GM21825 (cell line): ENCODE measurements at regions not wholly inside any gene's neighbourhood (a gene's known extent, or its start where the extent isn't known, plus 50 kb on each side); places are given as distances from the start of the nearest gene placed in this dataset.

Source experiments
- ATAC-seq: cut with Tn5 transposase; IDR thresholded peaks from one replicate; pipeline ENCODE4 v1.9.1; 2021; ENCODE audit warnings: mild to moderate bottlenecking, moderate library complexity; ENCODE audit not compliant: unreplicated experiment

GRCh38 chr5:2181149-2181548 lies 298.4 kb upstream of the IRX4 start:
- no peak for ATAC-seq

GRCh38 chr5:2180456-2180855 lies 297.7 kb upstream of the IRX4 start:
- ATAC-seq: no peak

DNA sequence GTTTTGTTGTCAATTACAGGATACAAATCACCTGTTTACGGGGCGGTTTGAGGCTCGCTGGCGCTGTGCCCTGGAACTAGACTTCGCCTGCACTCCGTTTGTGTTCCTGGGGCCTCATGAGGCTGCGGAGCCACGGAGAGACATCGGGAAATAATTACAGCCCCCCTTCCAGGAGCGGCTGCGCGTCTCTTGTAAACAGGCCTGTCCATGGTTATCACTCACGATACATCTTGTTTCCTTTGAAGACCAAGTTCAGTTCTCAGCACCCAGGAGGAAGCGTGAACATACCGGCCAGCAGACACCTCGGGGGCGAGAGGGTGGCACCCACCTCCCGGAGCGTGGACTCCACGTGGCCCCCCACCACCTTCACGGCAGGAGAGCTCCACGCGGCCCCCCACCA lies 297.1 kb upstream of the IRX4 start:
- no peak for ATAC-seq

DNA sequence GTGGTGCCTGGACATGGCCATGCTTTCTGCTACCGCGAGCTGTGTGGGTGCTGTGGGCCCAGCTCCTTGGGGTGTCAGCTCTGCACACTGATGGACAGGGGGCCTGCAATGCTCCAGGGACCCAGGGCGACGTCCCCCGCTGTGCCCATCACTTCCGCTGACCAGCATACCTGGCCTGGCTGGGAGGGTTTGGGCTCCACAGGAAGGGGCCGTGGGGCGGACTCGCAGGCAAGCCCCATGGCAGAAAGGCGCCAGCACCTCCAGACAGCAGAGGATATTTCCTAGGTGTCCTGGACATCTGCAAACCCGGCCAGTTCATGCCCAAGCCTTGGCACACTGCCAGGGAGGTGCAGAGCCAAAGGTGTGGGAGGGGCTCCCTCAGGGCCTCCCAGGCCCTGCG lies 295.8 kb upstream of the IRX4 start:
- ATAC-seq: no peak

DNA sequence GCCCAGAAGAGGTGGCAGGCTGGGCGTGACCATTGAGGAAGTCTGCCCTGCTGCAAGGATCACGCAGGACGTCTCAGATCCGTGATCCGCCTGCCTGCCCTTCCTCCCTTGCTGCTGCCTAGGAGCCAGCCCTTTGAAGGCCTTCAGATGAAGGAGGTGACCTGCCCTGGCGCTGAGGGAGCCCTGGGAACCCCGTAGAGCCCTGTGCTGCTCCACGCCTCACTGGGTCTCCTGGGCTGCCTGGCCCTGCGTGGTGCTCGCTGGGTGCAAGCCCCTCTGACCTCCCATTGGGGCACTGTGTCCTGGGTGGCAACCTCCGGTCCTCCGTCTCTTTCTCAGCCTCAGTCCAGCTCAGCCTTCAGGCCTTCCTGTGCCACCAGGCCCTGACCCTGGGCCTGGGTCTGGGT lies 295.3 kb upstream of the IRX4 start:
- ATAC-seq: no peak

DNA sequence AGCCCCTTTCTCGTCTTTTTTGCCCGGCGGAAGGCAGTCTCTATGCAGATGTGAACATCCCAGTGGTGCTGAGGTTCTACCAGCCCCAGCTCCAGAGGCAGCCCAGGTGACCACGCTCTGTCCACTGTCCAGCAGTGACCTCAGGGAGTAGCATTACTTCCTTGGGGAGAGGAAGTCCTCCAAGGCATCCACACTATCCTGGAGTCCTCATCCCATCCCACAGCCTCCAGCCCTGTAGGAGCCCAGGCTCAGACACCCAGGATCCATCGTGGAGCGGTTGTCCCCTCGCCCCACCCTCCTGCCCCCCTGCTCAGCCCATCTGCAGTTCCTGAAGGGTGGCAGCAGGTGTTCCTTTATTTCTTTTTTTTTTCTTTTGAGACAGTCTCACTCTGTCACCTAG lies 294.5 kb upstream of the IRX4 start:
- no peak for ATAC-seq

- ATAC-seq: no peak
Observed at GRCh38 chr5:2176581-2176980, 293.9 kb upstream of the IRX4 start.

- ATAC-seq: no peak
Observed at GRCh38 chr5:2175842-2176404, 293.2 kb upstream of the IRX4 start.

GRCh38 chr5:2175041-2175440 lies 292.3 kb upstream of the IRX4 start:
- no peak for ATAC-seq

GRCh38 chr5:2174538-2174937 lies 291.8 kb upstream of the IRX4 start:
- no peak for ATAC-seq

GRCh38 chr5:2173151-2173834 lies 290.6 kb upstream of the IRX4 start:
- no peak for ATAC-seq

- no peak for ATAC-seq
Observed at GRCh38 chr5:2172471-2172870, 289.7 kb upstream of the IRX4 start.

DNA sequence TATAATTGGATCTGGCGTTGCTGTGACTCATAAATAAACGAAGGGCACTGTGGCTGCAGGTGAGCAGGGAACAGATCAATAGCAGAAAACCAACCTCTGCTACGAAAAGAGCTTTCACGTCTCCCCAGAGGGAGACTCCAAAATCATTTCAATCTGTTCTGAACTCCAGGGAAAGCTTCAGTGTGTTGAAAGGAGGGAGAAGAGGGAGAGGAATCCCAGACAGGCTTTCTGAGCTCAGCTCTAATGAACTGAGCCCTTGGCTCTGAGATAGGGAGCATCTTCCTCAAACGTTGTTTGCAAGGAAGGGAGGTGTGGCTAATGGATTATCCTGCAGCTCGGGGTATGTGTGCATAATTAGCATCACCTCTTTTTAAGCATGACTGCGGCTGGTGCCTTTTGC lies 288.0 kb upstream of the IRX4 start:
- ATAC-seq: no peak

DNA sequence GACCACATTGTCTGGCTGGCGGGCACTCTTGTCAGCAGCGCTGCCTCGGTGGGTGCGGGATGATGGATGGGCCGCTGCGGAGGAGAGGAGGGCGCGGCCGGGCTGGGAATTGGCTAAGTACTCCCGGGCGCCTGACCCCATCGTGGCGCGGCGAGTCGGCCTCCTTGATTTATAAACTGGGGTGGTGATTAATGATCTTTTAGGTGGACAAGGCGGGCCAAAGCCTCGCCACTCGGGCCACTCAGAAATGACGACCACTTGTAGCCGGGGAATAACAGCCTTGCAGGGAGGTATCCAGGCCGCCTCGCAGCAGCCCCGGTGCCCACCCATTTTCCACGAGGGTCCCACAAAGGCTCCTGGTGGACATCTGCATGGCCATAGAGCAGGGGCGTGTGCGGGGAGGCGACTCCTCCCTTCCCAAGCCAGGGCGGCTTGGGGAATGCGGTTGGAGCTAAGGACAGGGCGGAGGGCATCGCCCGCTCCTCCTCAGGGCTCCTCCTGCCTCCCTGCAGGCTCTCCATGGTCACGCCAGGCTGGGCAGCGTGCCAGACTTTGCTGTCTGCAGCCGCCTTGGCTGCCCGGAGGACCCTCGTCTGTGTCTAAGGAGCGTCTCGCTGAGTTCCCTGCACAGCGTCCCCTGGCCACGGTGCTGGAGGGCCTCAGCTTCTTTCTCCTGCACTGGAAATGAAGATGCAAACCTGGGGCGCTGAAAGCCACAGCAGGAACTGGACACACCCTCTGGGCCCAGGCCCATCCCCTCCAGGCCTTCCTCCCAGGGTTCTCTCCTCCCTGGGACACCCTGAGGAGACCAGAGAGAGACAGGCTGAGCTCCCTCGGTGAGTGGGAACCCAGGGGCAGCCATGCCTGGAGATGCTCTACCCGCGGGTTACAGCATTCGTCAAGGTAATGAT lies 287.4 kb upstream of the IRX4 start:
- no peak for ATAC-seq

GRCh38 chr5:2169430-2169808 lies 286.7 kb upstream of the IRX4 start:
- ATAC-seq: no peak

DNA sequence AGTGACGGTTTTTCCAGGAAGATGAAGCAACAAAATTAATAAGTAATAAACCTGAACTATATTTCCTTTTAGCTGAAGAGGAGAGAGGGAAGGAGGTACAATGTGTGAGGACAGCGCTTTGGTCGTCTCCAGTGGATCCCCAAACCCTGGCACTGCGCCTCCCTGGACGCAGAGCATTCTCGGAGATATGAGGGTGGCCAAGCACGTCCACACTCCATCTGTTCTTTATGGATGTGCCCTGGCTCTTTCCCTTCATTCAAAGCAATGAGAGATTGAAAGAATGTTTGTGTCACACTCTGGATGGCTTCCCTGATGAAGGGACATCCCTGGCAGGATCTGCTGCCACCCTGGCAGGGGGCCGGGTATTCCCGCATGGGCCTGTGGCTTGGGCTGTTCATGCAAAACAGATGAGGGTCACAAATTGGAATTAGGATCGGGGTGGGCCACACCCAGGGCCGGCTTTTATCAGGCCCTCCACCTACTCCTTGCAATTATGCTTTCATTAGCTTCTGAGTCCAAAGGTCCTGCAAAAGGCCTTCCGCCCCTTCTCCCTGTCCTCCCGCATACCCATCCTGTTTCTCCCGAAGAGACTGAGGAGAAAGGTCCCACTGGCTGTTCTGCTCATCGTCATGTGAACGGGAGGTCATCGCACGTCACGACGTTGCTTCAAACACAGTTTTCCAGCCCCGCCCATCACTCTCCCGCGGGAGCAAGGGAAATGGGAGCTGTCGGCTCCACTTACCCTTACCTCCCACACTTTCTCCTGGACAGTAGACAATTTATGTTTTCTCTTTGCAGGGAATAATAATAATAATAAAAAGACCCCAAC lies 286.1 kb upstream of the IRX4 start:
- no peak for ATAC-seq

GRCh38 chr5:2167671-2168070 lies 284.9 kb upstream of the IRX4 start:
- no peak for ATAC-seq

DNA sequence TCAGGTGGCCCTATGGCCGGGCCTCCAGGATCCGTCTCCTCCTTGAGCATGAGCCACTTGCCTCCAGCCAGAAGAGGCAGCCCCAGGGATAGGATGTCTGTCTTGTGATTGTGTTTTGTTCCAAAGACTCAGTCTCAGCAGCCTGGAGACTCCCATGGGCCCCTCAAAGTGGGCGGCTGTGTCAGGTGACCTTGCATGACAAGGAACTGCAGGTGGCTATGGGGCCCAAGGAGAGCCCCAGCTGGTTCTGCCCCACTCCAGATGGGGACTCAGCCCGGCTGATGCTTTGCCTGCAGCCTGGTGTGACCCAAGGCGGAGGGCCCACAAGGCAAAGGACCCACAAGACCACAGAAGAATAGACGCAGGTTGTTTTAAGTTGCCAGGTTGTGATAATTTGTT lies 284.3 kb upstream of the IRX4 start:
- ATAC-seq: no peak

- ATAC-seq: no peak
Observed at GRCh38 chr5:2166306-2166978, 283.7 kb upstream of the IRX4 start.

DNA sequence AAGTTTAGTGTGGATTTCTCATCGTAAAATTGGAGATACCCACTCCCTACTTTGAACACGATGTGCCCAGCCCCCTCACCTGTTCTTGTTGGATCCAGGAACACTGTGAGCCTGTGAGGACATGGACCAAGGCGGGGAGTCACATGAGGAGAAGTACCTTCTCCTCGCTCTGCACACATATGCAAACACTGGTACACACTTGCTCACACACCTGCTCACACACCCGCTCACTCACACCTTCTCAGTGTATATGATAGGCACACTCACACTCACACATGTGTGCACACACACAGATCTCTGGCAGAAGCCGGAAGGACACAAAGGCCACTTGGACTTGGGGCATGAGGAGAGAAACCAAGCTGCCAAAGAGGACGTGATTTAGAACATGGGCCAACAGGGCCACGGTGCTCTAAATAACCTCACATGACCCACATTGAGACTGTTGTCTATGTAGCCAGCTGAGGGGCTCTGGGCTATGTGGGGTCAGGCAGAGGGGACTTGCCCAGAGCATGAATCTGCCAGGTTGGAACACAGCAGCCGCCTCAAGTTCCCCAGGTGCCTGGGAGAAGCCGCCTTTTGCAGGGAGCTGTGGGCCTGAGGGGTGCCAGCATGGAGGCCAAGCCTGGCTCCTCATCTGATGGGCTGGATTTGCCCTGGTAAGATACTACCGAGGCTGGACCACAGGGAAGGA lies 283.0 kb upstream of the IRX4 start:
- ATAC-seq: no peak
